ENCODE measurements at regions not wholly inside any gene's neighbourhood (a gene's known extent, or its start where the extent isn't known, plus 50 kb on each side); places are given as distances from the start of the nearest gene placed in this dataset.

DNA sequence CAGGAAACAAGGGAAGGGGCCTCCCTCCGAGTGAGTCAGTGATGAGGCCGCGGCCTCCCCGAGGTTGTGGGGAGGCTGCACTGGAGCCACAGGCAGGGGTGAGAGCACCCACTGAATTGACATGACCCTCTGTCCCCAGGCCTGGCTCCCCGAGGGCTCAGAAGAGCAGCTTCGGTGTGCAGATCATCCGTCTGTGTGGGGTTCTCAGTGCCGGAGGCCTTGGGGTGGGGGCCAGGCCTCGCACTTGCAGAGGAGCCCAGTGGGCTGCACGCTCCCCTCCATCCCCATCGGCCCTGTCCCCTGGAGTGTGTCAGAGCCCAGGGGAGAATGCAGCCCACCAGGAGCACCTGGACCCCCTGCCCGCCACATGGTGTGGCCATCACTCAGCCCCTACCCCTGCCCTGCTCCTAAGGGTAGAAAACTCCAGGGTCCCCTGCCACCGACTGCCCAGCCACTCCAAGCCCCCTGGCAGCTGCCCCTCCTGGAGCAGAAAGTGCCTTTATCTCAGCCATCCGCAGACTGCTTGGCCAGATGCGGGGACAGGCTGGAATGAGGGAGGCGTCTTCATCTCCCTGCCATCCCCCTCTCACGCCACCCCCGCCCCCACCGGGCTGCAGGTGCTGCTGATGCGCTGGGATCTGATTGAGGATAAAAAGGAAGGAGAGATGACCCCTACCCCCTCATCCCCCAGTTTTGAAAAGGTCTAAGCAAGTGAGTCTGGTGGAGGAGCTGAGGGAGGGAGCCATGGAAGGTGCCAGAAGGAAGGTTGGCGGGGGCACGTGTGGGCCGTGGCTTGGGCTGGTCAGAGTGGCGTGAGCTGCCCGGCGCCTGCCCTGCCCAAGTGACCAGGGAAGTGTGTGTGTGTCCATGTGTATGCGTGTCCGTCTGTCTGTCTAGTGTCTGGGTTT, 358.3 kb downstream of the SEC14L1 start:
- WGBS (ENCODE audit: insufficient coverage) = 91% methylated on average over 21 of the region's 28 CpGs
- DNase-seq = no peak
- peaks cover 0 to 59% (median 22%) of the 10 kb centered on the region in 4 experiments for H3K36me3 ChIP-seq (ENCODE audit: control insufficient read depth in 4 of 4, insufficient read depth in 4 of 4, low read length in 3 of 4)
- no peak overlapping the region for H3K4me3 ChIP-seq (ENCODE audit: control insufficient read depth in 1 of 7, extremely low read depth in 1 of 7, insufficient read depth in 4 of 7, low read depth in 2 of 7, low read length in 6 of 7)
- CTCF ChIA-PET = interaction anchor here (1.5 kb wide), 1 partner anchor 167 kb away, joined by 4 read pairs; no protein-coding TSS in a partner anchor
- H3K9me3 ChIP-seq (ENCODE audit: control extremely low read depth in 1 of 5, control insufficient read depth in 4 of 5, insufficient read depth in 2 of 5, low read depth in 1 of 5, low read length in 4 of 5) = no peaks in the 10 kb centered on the region
- no peak overlapping the region for H3K27ac ChIP-seq (ENCODE audit: insufficient read depth in 1 of 2, low read depth in 1 of 2, low read length in 2 of 2, poor library complexity in 1 of 2, severe bottlenecking in 2 of 2)
- H3K27me3 ChIP-seq (replicated peaks in 2 of 5; ENCODE audit: control insufficient read depth in 4 of 5, insufficient read depth in 5 of 5, low read length in 4 of 5) = no peaks in the 10 kb centered on the region
- H3K4me1 ChIP-seq (ENCODE audit: control extremely low read depth in 1 of 4, control insufficient read depth in 4 of 4, insufficient read depth in 4 of 4, low read length in 3 of 4) = peaks cover 0 to 10% (median under 1%) of the 10 kb centered on the region in 4 experiments
- POLR2A ChIA-PET = no interaction called here

DNA sequence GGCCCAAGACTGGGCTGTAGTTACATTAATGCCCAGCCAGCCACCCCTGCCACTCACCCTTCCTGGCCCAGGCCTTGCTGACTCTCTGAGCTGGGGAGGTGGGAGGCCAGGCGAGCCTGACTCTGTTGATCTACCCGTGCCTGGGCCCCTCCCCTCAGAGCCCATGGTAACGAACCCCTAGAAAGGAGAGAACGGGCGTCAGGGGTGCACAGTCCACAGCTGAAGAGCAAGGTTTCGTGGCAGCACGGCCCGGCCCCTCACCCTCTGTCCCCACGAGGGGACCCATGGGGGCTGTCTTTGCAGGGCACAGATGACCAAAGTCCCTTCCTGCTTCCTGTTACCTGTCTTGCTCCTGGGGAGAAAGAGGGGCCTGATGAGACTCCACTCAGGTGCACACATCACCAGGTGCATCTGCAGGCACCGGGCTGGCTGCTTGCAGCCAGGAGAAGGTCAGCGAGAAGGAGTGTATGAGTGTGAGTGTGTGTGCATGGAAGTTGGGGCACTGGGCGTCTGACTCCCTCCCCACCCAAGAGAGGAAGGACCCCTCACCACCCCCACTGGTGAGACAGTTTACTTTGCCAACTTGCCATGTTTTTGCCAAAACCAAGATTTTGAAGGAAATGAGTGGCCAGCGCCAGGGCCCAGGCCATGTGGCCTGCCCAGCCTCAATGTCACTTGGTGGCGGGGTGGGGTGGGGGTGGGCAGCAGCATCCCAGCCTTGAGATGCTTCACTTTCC, 359.1 kb downstream of the SEC14L1 start:
- POLR2A ChIA-PET = no interaction called here
- 97% methylated on average over 11 of the region's 14 CpGs for WGBS (ENCODE audit: insufficient coverage)
- no peaks in the 10 kb centered on the region for H3K27me3 ChIP-seq (replicated peaks in 2 of 5; ENCODE audit: control insufficient read depth in 4 of 5, insufficient read depth in 5 of 5, low read length in 4 of 5)
- CTCF ChIA-PET = interaction anchor here (1.5 kb wide), 1 partner anchor 167 kb away, joined by 4 read pairs; no protein-coding TSS in a partner anchor
- H3K27ac ChIP-seq (ENCODE audit: insufficient read depth in 1 of 2, low read depth in 1 of 2, low read length in 2 of 2, poor library complexity in 1 of 2, severe bottlenecking in 2 of 2) = no peak overlapping the region
- H3K9me3 ChIP-seq (ENCODE audit: control extremely low read depth in 1 of 5, control insufficient read depth in 4 of 5, insufficient read depth in 2 of 5, low read depth in 1 of 5, low read length in 4 of 5) = no peaks in the 10 kb centered on the region
- H3K4me3 ChIP-seq (ENCODE audit: control insufficient read depth in 1 of 7, extremely low read depth in 1 of 7, insufficient read depth in 4 of 7, low read depth in 2 of 7, low read length in 6 of 7) = no peak overlapping the region
- no peak for DNase-seq
- H3K36me3 ChIP-seq (ENCODE audit: control insufficient read depth in 4 of 4, insufficient read depth in 4 of 4, low read length in 3 of 4) = peaks cover 0 to 50% (median 19%) of the 10 kb centered on the region in 4 experiments
- peaks cover 0 to 5% (median under 1%) of the 10 kb centered on the region in 4 experiments for H3K4me1 ChIP-seq (ENCODE audit: control extremely low read depth in 1 of 4, control insufficient read depth in 4 of 4, insufficient read depth in 4 of 4, low read length in 3 of 4)

DNA sequence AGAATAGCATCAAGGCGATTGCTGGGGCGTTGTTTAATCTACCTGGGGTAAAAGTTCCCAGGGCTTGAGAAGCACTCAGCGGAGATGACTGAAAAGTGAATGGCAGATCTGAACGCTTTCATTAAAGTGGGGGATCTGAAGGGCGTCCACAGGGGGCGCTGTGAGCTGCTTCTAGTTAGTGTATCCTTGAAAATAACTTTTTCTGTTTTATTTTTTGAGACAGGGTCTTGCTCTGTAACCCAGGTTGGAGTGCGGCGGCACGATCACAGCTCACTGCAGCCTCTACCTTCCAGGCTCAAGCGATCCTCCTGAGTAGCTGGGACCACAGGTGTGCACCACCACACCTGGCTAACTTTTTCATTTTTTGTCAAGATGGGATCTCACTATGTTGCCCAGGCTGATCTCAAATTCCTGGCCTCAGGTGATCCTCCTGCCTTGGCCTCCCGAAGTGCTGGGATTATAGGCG, 360.4 kb downstream of the SEC14L1 start:
- no peaks in the 10 kb centered on the region for H3K4me1 ChIP-seq (ENCODE audit: control extremely low read depth in 1 of 4, control insufficient read depth in 4 of 4, insufficient read depth in 4 of 4, low read length in 3 of 4)
- no peaks in the 10 kb centered on the region for H3K9me3 ChIP-seq (ENCODE audit: control extremely low read depth in 1 of 5, control insufficient read depth in 4 of 5, insufficient read depth in 2 of 5, low read depth in 1 of 5, low read length in 4 of 5)
- POLR2A ChIA-PET = interaction anchor here (0.6 kb wide), 1 partner anchor 80 kb away, joined by 3 read pairs; no protein-coding TSS in a partner anchor
- no peaks in the 10 kb centered on the region for H3K27me3 ChIP-seq (replicated peaks in 2 of 5; ENCODE audit: control insufficient read depth in 4 of 5, insufficient read depth in 5 of 5, low read length in 4 of 5)
- DNase-seq = peak in 2 of 3 donors; percentile 43 to 52
- CTCF ChIA-PET = interaction anchor here (1.0 to 1.6 kb wide), 4 partner anchors 11 to 100 kb away, joined by 3 to 6 read pairs (median 4); no protein-coding TSS in a partner anchor
- no peak overlapping the region for H3K27ac ChIP-seq (ENCODE audit: insufficient read depth in 1 of 2, low read depth in 1 of 2, low read length in 2 of 2, poor library complexity in 1 of 2, severe bottlenecking in 2 of 2)
- peaks cover 0 to 40% (median 17%) of the 10 kb centered on the region in 4 experiments for H3K36me3 ChIP-seq (ENCODE audit: control insufficient read depth in 4 of 4, insufficient read depth in 4 of 4, low read length in 3 of 4)
- H3K4me3 ChIP-seq (ENCODE audit: control insufficient read depth in 1 of 7, extremely low read depth in 1 of 7, insufficient read depth in 4 of 7, low read depth in 2 of 7, low read length in 6 of 7) = no peak overlapping the region
- WGBS (ENCODE audit: insufficient coverage) = 98% methylated on average over 10 of the region's 12 CpGs

DNA sequence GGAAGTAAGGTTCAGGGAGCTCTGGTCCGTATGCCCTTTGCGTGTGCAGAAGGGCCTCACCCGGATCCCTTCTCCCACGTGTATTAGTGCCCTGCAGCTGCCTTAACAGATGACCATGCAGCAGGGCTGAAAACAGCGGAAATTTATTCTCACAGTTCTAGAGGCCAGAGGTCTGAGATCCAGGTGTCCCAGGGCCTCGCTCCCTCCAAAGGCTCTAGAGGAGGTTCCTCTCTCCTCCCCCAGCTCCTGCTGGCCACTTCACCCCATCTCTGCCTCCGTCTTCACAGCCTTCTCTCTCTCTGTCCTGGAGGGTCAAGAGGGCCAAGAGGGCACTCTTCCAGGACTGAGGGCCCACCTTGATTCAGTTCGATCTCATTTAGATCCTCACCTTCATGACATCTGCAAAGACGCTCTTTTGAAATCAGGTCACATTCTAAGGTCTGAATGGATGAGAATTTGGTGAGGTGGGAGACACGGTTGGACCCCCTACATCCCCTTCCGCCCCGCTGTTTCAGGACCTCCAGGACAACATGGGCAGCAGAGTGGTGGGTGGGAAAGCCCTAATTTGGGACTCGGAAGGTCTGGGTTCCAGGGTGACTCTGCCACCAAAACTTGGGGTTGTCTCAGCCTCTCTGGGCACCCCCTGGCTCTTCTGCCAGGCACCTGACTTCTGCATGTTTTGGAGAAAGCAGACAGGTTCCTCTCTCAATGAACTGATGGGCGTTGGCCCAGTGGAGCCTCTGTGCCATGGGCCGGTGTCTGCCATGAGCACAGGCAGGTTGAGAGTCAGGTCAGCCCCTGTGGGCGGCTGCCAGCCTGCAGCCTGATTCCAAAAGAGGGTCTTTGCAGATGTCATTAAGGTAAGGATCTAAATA, 361.2 kb downstream of the SEC14L1 start:
- over 99% methylated on average over 12 of the region's 16 CpGs for WGBS (ENCODE audit: insufficient coverage)
- no peak for DNase-seq
- no peak overlapping the region for H3K4me3 ChIP-seq (ENCODE audit: control insufficient read depth in 1 of 7, extremely low read depth in 1 of 7, insufficient read depth in 4 of 7, low read depth in 2 of 7, low read length in 6 of 7)
- no peak overlapping the region for H3K27ac ChIP-seq (ENCODE audit: insufficient read depth in 1 of 2, low read depth in 1 of 2, low read length in 2 of 2, poor library complexity in 1 of 2, severe bottlenecking in 2 of 2)
- H3K36me3 ChIP-seq (ENCODE audit: control insufficient read depth in 4 of 4, insufficient read depth in 4 of 4, low read length in 3 of 4) = peaks cover 0 to 33% (median 11%) of the 10 kb centered on the region in 4 experiments
- ChIA-PET CTCF (interaction anchor here (0.6 to 1.6 kb wide), 6 partner anchors 8 to 999 kb away, joined by 3 to 6 read pairs (median 4); no protein-coding TSS in a partner anchor), POLR2A (interaction anchor here (0.6 kb wide), 1 partner anchor 81 kb away, joined by 3 read pairs; no protein-coding TSS in a partner anchor)
- H3K9me3 ChIP-seq (ENCODE audit: control extremely low read depth in 1 of 5, control insufficient read depth in 4 of 5, insufficient read depth in 2 of 5, low read depth in 1 of 5, low read length in 4 of 5) = no peaks in the 10 kb centered on the region
- H3K4me1 ChIP-seq (ENCODE audit: control extremely low read depth in 1 of 4, control insufficient read depth in 4 of 4, insufficient read depth in 4 of 4, low read length in 3 of 4) = no peaks in the 10 kb centered on the region
- H3K27me3 ChIP-seq (replicated peaks in 2 of 5; ENCODE audit: control insufficient read depth in 4 of 5, insufficient read depth in 5 of 5, low read length in 4 of 5) = no peaks in the 10 kb centered on the region

DNA sequence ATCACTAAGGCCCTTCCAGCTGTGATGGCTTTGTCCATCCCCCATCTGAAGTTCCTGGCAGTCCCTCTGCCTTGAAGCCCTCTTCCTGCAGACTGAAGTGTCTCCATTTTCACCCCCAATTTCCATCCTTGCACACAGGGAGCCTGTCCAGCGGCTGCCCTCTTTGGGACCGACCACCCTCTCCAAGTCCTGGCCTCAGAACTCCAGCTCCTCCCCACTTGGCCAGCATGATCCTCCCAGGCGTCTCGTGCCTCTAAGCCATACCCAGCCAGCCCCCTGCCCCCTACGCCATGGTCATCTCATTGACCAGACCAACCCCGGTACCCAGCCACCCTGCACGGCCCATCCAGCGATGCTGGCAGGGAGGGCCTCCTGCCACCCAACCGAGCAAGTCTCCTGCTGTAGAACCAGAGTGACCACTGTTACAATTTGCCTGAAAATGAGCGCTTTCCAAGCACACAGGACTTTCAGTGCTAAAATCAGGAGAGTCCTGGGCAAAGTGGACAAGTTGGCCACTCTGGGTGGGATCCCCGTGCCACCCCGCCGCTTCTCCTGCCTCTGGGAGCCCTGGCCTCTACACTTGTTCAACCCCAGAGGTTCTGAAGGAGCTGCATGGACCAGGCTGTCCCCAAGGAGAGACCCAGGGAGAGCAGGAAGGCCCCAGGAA, 362.0 kb downstream of the SEC14L1 start:
- no peak for DNase-seq
- H3K4me3 ChIP-seq (ENCODE audit: control insufficient read depth in 1 of 7, extremely low read depth in 1 of 7, insufficient read depth in 4 of 7, low read depth in 2 of 7, low read length in 6 of 7) = no peak overlapping the region
- CTCF ChIA-PET = interaction anchor here (1.0 kb wide), 1 partner anchor 8 kb away, joined by 3 read pairs; no protein-coding TSS in a partner anchor
- POLR2A ChIA-PET = no interaction called here
- H3K4me1 ChIP-seq (ENCODE audit: control extremely low read depth in 1 of 4, control insufficient read depth in 4 of 4, insufficient read depth in 4 of 4, low read length in 3 of 4) = no peaks in the 10 kb centered on the region
- no peaks in the 10 kb centered on the region for H3K9me3 ChIP-seq (ENCODE audit: control extremely low read depth in 1 of 5, control insufficient read depth in 4 of 5, insufficient read depth in 2 of 5, low read depth in 1 of 5, low read length in 4 of 5)
- WGBS (ENCODE audit: insufficient coverage) = 95% methylated on average over 13 of the region's 13 CpGs
- no peaks in the 10 kb centered on the region for H3K27me3 ChIP-seq (replicated peaks in 2 of 5; ENCODE audit: control insufficient read depth in 4 of 5, insufficient read depth in 5 of 5, low read length in 4 of 5)
- peaks cover 0 to 26% (median 8%) of the 10 kb centered on the region in 4 experiments for H3K36me3 ChIP-seq (ENCODE audit: control insufficient read depth in 4 of 4, insufficient read depth in 4 of 4, low read length in 3 of 4)
- no peak overlapping the region for H3K27ac ChIP-seq (ENCODE audit: insufficient read depth in 1 of 2, low read depth in 1 of 2, low read length in 2 of 2, poor library complexity in 1 of 2, severe bottlenecking in 2 of 2)

DNA sequence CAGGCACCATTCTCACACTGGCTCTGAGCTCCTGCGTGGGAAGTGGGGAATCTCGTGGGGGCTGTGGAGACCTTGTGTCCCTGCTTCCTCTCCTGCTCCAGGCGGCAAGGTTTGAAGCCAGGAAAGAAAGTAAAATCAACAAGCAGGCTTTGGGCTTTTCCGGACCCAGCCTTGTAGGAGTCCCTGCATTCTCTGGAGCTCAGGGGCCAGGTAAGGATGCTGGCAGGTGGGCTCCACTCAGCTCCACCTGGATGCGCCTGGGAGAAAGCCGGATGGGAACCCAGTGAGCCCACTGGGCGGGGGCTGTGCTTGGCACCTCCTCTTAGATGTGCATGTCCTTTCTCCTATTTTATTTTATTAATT, 362.5 kb downstream of the SEC14L1 start:
- H3K27me3 ChIP-seq (replicated peaks in 2 of 5; ENCODE audit: control insufficient read depth in 4 of 5, insufficient read depth in 5 of 5, low read length in 4 of 5) = peaks cover 0 to 3% (median 0%) of the 10 kb centered on the region in 5 experiments
- no peak for DNase-seq
- H3K4me3 ChIP-seq (ENCODE audit: control insufficient read depth in 1 of 7, extremely low read depth in 1 of 7, insufficient read depth in 4 of 7, low read depth in 2 of 7, low read length in 6 of 7) = no peak overlapping the region
- no peaks in the 10 kb centered on the region for H3K4me1 ChIP-seq (ENCODE audit: control extremely low read depth in 1 of 4, control insufficient read depth in 4 of 4, insufficient read depth in 4 of 4, low read length in 3 of 4)
- WGBS (ENCODE audit: insufficient coverage) = 90% methylated on average over 3 of the region's 7 CpGs
- peaks cover 0 to 23% (median 8%) of the 10 kb centered on the region in 4 experiments for H3K36me3 ChIP-seq (ENCODE audit: control insufficient read depth in 4 of 4, insufficient read depth in 4 of 4, low read length in 3 of 4)
- ChIA-PET POLR2A (no interaction called here), CTCF (interaction anchor here (1.0 kb wide), 1 partner anchor 9 kb away, joined by 3 read pairs; no protein-coding TSS in a partner anchor)
- no peaks in the 10 kb centered on the region for H3K9me3 ChIP-seq (ENCODE audit: control extremely low read depth in 1 of 5, control insufficient read depth in 4 of 5, insufficient read depth in 2 of 5, low read depth in 1 of 5, low read length in 4 of 5)
- H3K27ac ChIP-seq (ENCODE audit: insufficient read depth in 1 of 2, low read depth in 1 of 2, low read length in 2 of 2, poor library complexity in 1 of 2, severe bottlenecking in 2 of 2) = no peak overlapping the region
